HK-2 (cell line): ENCODE measurements at regions not wholly inside any gene's neighbourhood (a gene's known extent, or its start where the extent isn't known, plus 50 kb on each side); places are given as distances from the start of the nearest gene placed in this dataset.

Experiments used
- DNase-seq: peaks from one replicate; pipeline ENCODE4 v3.0.0-alpha.2; 2018; ENCODE audit not compliant: unreplicated experiment

- no peak for DNase-seq
Observed at GRCh38 chr1:17904290-17904689, 149.2 kb downstream of the ACTL8 start.

GRCh38 chr1:17907999-17908398 lies 152.9 kb downstream of the ACTL8 start:
- DNase-seq = no peak

DNA sequence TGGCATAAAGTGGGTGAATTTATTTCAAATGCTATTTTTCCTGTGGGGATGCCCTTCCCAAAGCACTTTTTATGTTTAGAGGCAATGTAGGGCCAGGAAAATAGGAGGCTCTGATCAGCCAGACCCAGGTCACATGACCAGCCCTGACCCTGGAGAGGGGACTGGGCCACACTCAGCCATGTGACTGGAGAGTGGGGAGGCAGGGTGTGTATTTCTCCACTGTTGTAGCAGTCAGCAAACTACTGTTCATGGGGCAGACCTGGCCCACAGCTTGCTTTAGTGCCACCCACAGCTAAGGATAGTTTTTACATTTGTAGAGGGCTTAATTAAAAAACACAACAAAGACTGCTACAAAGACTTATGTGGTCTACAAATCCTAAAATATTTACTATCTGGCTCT lies 153.8 kb downstream of the ACTL8 start:
- DNase-seq = no peak

GRCh38 chr1:17909634-17910033 lies 154.5 kb downstream of the ACTL8 start:
- no peak for DNase-seq

- no peak for DNase-seq
Observed at GRCh38 chr1:17911791-17912190, 156.7 kb downstream of the ACTL8 start.

DNA sequence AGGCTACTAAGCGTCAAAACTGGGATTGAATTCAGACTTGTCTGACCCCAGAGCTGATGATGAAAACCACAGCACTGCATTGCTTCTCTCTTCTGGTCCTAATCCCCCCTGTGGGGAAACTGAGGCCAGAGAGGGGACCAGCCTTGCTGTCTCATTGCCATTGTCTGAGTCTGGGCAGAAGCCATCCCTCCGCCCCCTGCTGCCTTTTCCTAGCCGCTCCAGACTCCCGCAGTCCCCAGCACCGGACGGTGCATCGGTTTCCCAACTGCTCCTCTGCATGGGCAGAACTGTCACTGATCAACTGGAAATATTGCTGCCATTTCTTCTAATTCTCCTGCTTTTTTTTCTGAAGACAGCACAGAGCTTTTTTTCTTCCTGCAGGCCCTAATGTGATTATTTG lies 157.4 kb downstream of the ACTL8 start:
- DNase-seq = no peak

GRCh38 chr1:17913326-17914115 lies 158.4 kb downstream of the ACTL8 start:
- no peak for DNase-seq

DNA sequence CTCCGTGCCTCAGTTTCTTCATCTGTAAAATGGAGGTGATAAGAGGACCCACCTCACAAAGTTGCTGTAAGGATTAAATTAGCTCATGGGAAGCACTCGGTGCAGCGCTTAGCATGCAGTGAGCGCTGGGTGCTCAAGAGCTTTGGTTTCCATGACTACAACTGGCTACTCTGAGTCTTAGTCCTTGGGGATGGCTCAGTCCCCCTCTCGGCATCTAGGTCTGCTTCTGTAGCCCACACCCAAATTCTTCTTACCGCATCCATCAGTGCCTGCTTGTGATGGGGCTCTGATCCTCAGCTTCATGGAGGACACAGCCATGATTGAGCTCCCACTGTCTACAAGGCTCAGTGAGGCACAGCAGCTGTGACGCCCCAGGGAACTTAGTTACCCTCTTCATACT lies 159.0 kb downstream of the ACTL8 start:
- no peak for DNase-seq

GRCh38 chr1:17914987-17915386 lies 159.9 kb downstream of the ACTL8 start:
- DNase-seq = no peak

DNA sequence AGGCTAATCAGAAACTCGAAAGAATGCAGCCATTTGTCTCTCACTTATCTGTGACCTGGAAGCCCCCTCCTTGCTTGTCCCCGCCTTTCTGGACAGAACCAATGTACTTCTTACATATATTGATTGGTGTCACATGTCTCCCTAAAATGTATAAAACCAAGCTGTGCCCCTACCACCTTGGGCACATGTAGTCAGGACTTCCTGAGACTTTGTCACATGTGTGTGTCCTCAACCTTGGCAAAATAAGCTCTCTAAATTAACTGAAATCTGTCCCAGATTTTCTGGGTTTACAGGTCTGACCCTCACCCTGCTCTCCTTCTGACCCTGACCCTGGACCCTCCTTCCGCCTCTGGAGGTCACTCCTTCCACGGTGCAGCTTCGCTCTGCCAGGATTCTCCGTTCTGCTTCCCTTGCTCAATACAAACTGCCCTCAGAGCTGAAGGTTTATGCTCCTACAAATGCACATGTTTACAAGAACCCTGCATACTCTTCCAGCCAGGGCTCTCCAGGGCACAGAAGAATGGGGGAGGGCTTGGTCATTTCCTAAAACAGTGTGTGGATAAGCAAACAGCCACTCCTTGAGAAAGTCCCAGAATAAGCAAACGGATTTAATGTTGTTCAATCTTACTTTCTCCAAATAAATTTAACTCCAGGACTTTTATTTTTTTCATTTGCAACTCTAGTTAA lies 160.5 kb downstream of the ACTL8 start:
- no peak for DNase-seq

DNA sequence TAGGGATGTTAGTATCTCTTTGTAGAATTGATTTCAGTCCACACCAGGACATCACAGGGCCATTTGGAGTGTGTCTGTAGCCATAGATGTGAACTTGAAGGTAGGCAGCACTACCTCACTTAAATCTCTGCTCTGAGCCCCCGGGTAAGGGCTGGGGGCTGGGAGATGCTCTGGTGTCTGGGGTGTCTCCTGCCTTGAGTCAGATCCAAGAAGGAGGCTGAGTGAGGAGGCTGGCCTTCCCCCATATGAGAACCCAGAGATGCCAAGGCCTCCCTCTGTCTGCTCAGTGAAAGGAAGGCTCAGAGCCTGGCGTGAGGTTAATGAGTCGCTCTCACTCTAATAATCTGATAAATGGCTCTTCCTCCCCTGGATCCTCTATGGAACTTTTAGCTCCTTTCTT lies 161.6 kb downstream of the ACTL8 start:
- DNase-seq = no peak

DNA sequence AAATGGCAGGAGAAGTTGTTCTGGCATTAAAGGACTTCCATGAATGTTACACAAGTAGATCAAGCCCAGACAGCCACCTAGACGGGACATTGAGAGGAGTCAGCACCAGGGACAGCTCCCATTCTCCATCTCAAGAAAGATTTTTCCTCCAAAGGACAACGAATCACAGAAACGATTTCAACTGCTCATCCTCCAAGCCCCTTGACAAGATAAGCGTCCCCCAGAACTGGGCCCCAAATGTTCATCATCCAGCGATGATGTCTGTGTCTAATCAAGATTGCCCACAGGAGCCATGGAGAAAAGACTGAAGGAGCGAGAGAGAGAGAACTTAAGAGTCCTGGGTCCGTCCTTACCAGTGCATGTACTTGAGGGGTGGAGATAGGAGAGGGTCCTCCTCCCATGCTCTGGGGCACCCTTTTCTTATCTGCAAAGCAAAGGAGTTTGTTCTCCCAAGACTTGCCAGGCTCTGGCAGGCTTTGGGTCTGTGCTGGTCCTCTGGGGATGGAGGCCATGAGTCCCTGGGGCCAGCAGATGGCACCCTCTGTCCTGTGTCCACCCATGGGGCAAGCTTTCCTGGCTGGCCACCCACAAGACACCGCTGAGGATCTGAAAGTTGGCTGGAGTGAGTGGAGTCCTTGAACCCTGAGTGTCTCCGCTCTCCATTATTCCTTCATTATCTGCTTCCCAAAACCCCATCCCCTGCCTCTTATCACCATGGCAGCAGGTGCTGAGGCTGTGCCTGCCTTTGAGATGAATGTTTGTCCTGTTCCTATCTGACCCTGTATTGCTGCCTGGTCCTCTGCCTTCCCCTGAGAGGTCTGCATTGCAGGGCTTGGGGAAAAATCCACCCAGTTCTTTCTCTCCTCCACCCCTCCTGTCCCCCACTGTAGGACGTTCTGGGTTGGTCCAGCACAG lies 164.6 kb downstream of the ACTL8 start:
- DNase-seq = peak; percentile 41

DNA sequence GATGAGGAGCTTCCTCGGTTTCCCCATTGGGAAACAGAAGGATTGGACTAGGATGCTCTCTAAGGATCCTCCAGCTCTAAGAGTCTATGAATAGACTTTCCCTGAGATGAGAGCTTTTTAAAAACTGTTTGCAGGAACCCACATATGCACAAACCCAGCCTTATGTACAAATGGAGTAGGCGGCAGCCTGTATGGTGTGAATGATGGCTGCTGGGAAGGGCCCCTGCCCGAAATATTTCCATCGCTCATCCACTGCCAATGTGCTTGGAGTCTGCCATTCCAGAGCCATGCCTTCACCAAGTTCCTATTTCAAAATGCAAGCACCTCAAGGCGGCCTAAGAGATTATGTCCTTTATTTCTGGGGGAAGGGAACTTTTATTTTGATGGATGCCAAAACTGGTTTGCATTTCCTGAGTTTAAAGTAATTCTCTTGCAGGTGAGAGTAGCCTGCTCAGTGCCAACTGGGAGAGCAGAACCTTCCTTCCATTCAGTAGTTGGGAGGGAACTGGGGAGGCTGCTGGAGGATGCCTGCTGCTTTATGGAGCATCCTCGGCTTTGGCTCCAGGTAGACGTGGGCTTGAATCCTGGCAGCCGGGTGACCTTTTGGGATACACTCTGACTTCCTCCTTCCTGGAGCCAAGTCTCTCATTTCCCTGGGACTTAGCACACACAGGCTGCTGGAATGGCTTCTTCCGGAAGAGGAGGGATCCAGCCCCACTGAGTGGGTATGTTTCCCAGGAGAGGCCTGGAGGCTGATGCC lies 165.9 kb downstream of the ACTL8 start:
- DNase-seq = no peak

DNA sequence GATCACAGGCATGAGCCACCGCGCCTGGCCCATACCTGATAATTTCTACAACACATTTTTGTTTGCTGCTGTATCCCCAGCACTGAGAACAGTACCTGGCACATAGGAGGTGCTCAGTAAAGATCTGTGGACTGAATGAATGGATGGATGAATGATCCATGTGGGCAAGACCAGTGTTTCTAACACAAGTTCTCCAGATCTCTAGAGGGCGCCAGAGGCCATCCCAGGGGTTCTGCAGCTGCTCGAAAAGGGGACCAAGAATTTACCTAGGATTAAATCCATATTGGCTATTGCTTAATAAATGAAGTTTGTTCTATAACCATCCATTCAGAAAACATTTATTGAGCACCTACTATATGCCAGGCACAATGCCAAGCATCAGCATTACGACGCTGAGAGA lies 167.7 kb downstream of the ACTL8 start:
- no peak for DNase-seq

DNA sequence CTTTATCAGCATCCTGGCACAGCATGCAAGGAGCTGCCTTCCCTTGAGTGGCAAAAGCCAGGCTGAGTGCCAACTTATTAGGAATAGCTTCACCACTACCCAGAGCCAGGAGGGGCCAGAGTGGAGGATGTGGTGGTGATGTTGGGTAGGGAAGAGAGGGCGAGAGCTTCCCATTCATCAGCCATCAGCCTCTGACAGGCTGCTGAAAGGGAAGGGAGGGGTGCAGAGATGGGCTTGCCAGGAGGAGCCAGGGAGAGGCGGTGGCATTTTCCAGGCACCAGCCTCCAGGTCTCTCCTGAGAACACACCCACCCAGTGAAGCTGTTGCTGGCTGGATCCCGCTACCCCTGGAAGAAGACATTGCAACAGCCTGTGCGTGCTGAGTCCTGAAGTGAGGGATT lies 168.5 kb downstream of the ACTL8 start:
- DNase-seq = no peak

GRCh38 chr1:17924578-17924977 lies 169.4 kb downstream of the ACTL8 start:
- no peak for DNase-seq

GRCh38 chr1:17925290-17926237 lies 170.4 kb downstream of the ACTL8 start:
- no peak for DNase-seq

- DNase-seq = no peak
Observed at GRCh38 chr1:17926906-17927305, 171.8 kb downstream of the ACTL8 start.

GRCh38 chr1:17927952-17928351 lies 172.8 kb downstream of the ACTL8 start:
- DNase-seq = no peak

DNA sequence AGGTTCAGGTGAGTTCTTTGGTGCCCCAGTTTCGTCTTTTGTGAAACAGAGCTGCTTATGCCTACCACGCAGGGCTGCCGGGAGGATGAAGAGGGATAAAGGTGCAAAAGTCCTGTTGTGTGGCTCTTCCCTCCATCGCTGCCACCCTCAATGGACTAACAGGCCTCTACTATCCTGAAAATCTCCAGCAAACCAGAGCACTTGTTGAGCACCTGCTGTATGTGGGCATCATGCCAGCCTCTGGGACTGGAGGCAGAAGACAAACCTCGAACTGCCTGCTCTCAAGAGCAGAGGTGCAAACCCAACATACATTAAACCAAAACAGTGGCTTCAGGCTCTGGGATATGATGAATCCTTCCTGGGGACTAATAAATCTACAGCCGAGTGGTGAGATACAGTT lies 174.1 kb downstream of the ACTL8 start:
- DNase-seq = no peak

DNA sequence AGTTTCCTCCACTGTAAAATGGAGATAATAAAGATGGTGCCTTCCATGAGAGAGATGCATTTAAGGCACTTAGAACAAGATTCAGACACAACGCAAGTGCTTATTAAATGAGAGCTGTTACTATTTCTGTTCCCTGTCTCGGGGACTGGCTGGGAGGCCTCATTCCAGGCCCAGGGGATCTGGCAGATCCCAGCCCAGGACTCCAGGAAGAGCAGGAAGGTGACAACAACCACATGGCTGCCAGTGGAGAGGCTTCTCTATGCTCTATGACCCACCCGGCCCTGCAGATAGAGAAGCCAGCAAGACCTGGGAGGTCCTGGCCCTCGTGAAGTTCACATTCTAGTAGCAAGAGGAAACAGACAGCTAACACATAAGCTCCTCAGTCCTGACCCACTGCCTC lies 175.5 kb downstream of the ACTL8 start:
- DNase-seq = no peak
